HepG2 (cell line): ENCODE measurements at regions not wholly inside any gene's neighbourhood (a gene's known extent, or its start where the extent isn't known, plus 50 kb on each side); places are given as distances from the start of the nearest gene placed in this dataset.

Experiments used
- ADNP ChIP-seq: sonication (generic); formaldehyde crosslinking; IDR thresholded peaks from 2 replicates; pipeline ENCODE4 v1.4.0; 2020; ENCODE audit warnings: missing genetic modification reagents
- ARHGAP35 ChIP-seq: sonication (generic); formaldehyde crosslinking; IDR thresholded peaks from 2 replicates; pipeline ENCODE4 v1.9.0; 2022; ENCODE audit warnings: mild to moderate bottlenecking, inconsistent platforms, moderate library complexity, missing genetic modification reagents, borderline replicate concordance
- ARID3A ChIP-seq: IDR thresholded peaks from 2 replicates; pipeline ENCODE4 v1.6.1; 2012; ENCODE audit warnings: low read depth, low read length, improper control_type of control experiment
- CBX5 ChIP-seq: sonication (generic); formaldehyde crosslinking; IDR thresholded peaks from 2 replicates; pipeline ENCODE4 v1.4.0; 2020; ENCODE audit warnings: missing genetic modification reagents, borderline replicate concordance
- NFIB ChIP-seq: sonication (generic); formaldehyde crosslinking; IDR thresholded peaks from 2 replicates; pipeline ENCODE4 v1.9.0; 2021; ENCODE audit warnings: missing genetic modification reagents, mild to moderate bottlenecking, borderline replicate concordance
- ZNF546 ChIP-seq: sonication (generic); formaldehyde crosslinking; conservative IDR thresholded peaks from 2 replicates; pipeline ENCODE4 v1.8.1; 2023; ENCODE audit warnings: mild to moderate bottlenecking, missing genetic modification reagents
- ZNF646 ChIP-seq: sonication (generic); formaldehyde crosslinking; IDR thresholded peaks from 2 replicates; pipeline ENCODE4 v1.9.0; 2021; ENCODE audit warnings: mild to moderate bottlenecking, missing genetic modification reagents
- ZNF724P ChIP-seq: sonication (generic); formaldehyde crosslinking; IDR thresholded peaks from 2 replicates; pipeline ENCODE4 v1.8.0; 2022; ENCODE audit warnings: missing genetic modification reagents, borderline replicate concordance
- ZNF761 ChIP-seq: sonication (generic); formaldehyde crosslinking; conservative IDR thresholded peaks from 2 replicates; pipeline ENCODE4 v1.4.0; 2020; ENCODE audit warnings: mild to moderate bottlenecking, missing genetic modification reagents

GRCh38 chr4:100848841-100849240 lies 331.0 kb upstream of the EMCN start (continued):
- TF ChIP-seq ZNF646 (CRISPR knock-in tag) (no peak), CBX5 (CRISPR knock-in tag) (no peak), ZNF724P (no peak), ARHGAP35 (CRISPR knock-in tag) (no peak), ZNF546 (CRISPR knock-in tag) (no peak), ADNP (CRISPR knock-in tag) (no peak), ARID3A (no peak), ZNF761 (CRISPR knock-in tag) (no peak), NFIB (no peak)
